Right atrium auricular region (tissue), 2 donors: ENCODE measurements at regions not wholly inside any gene's neighbourhood (a gene's known extent, or its start where the extent isn't known, plus 50 kb on each side); places are given as distances from the start of the nearest gene placed in this dataset.

Source experiments
- DNase-seq: peaks from one replicate; pipeline ENCODE4 v3.0.0-alpha.2; 2019; ENCODE audit warnings: low spot score
- H3K27ac ChIP-seq, 2 donors: fragments of 200-600 bp; sonication (generic); 1 replicate in 1 of 2; 2 replicates in 1 of 2; pipeline ENCODE4 v1.5.1; 2016 to 2019
- H3K27me3 ChIP-seq, 2 donors: fragments of 200-600 bp; sonication (generic); one replicate each; pipeline versions ENCODE4 v1.5.1 to v1.6.0; 2017 to 2019
- H3K36me3 ChIP-seq: fragments of 200-600 bp; sonication (generic); one replicate; pipeline ENCODE4 v1.5.1; 2016
- H3K4me1 ChIP-seq, 2 donors: fragments of 200-600 bp; sonication (generic); one replicate each; pipeline versions ENCODE4 v1.5.1 to v1.6.0; 2017 to 2019
- H3K4me3 ChIP-seq, 2 donors: fragments of 200-600 bp; sonication (generic); 1 replicate in 1 of 2; 2 replicates in 1 of 2; pipeline ENCODE4 v1.5.1; 2017 to 2019; ENCODE audit warnings: mild to moderate bottlenecking in 1 of 2, moderate library complexity in 1 of 2
- H3K9me3 ChIP-seq, 2 donors: fragments of 200-600 bp; sonication (generic); one replicate each; pipeline ENCODE4 v1.5.1; 2019
- TF ChIP-seq, protein P1 (sequence below), 2 donors: fragments of 200-600 bp; sonication (generic); IDR thresholded peaks; one replicate each; pipeline ENCODE4 v1.5.1; 2019; ENCODE audit warnings: antibody characterized with exemption in 2 of 2

DNA sequence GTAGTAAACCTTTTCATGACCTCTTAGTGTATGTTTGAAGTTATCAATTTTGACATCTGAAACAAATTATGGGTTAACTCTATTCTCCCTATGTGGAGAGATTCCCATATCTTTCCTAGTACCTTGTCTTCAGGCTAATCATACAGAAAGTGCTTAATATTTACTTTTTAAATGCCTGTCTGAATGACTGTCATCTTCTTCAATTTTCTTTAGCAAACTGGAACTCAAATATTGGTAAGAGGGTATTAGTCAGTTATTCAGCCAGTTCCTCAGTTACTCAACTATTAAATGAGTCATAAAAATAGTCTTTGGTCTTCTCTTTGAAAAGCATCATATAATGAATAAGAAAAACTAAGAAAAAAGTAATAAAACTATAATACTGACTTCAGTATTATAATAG is 1038.0 kb upstream of the PIK3C3 start:
- no peaks in the 10 kb centered on the region for H3K36me3 ChIP-seq
- no peaks in the 10 kb centered on the region for H3K9me3 ChIP-seq
- H3K27me3 ChIP-seq, result no peaks in the 10 kb centered on the region
- TF ChIP-seq, protein P1, sequence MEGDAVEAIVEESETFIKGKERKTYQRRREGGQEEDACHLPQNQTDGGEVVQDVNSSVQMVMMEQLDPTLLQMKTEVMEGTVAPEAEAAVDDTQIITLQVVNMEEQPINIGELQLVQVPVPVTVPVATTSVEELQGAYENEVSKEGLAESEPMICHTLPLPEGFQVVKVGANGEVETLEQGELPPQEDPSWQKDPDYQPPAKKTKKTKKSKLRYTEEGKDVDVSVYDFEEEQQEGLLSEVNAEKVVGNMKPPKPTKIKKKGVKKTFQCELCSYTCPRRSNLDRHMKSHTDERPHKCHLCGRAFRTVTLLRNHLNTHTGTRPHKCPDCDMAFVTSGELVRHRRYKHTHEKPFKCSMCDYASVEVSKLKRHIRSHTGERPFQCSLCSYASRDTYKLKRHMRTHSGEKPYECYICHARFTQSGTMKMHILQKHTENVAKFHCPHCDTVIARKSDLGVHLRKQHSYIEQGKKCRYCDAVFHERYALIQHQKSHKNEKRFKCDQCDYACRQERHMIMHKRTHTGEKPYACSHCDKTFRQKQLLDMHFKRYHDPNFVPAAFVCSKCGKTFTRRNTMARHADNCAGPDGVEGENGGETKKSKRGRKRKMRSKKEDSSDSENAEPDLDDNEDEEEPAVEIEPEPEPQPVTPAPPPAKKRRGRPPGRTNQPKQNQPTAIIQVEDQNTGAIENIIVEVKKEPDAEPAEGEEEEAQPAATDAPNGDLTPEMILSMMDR (IDR thresholded peaks at IDR 0.05), result no peak
- DNase-seq, result no peak
- no peaks in the 10 kb centered on the region for H3K4me1 ChIP-seq
- H3K4me3 ChIP-seq, result no peak overlapping the region
- no peak overlapping the region for H3K27ac ChIP-seq

DNA sequence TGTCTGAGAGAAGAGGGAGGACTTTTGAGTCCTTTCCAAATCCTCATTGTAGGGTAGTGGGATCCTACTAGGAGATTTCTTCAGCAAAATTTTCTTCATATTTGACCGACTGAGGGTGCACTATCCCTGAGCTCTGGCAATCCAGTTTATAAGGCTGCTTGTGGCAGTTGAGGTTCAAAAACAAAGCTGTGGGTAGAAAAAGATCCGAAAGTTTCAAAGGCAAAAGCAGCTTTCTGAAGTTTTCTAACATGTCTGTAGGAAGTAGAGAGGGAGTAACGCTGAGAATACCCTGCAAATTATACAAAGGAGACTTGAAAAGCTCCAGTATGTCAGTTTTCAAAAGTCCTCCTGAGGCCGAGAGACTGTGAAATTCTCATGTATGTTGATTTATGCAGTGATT is 1039.3 kb upstream of the PIK3C3 start:
- TF ChIP-seq, protein P1 (IDR thresholded peaks at IDR 0.05), result no peak
- Histone ChIP-seq H3K9me3 (no peaks in the 10 kb centered on the region), H3K27ac (no peak overlapping the region), H3K27me3 (no peaks in the 10 kb centered on the region), H3K36me3 (no peaks in the 10 kb centered on the region), H3K4me1 (no peaks in the 10 kb centered on the region), H3K4me3 (no peak overlapping the region)
- DNase-seq, result no peak

- Histone ChIP-seq H3K27me3 (no peaks in the 10 kb centered on the region), H3K36me3 (no peaks in the 10 kb centered on the region), H3K4me1 (no peaks in the 10 kb centered on the region), H3K27ac (no peak overlapping the region), H3K9me3 (no peaks in the 10 kb centered on the region), H3K4me3 (no peak overlapping the region)
- no peak for DNase-seq
- TF ChIP-seq, protein P1 (IDR thresholded peaks at IDR 0.05), result no peak
Observed at GRCh38 chr18:40911582-40912254, 1043.3 kb upstream of the PIK3C3 start.

DNA sequence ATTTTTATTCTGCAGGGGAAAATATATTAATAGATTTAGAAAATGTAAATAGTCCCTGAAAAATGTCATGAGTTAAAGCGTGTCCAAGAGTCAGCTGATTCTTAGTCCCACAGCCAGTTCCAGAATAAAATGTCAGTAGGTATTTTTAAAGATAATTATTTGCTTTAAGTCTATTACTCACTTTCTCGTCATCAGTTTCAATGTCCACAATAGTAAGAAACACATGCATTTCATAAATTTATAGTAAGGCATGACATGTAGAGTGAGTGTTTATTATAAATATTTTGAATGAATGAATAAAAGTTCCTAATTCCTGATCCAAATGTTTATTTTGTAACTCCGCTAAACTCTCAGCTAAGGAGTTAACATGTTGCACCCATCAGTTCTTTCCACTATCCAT is 1044.0 kb upstream of the PIK3C3 start:
- H3K4me1 ChIP-seq, result no peaks in the 10 kb centered on the region
- no peak for DNase-seq
- H3K9me3 ChIP-seq, result no peaks in the 10 kb centered on the region
- no peaks in the 10 kb centered on the region for H3K36me3 ChIP-seq
- TF ChIP-seq, protein P1 (IDR thresholded peaks at IDR 0.05), result no peak
- H3K27ac ChIP-seq, result no peak overlapping the region
- no peaks in the 10 kb centered on the region for H3K27me3 ChIP-seq
- H3K4me3 ChIP-seq, result no peak overlapping the region

DNA sequence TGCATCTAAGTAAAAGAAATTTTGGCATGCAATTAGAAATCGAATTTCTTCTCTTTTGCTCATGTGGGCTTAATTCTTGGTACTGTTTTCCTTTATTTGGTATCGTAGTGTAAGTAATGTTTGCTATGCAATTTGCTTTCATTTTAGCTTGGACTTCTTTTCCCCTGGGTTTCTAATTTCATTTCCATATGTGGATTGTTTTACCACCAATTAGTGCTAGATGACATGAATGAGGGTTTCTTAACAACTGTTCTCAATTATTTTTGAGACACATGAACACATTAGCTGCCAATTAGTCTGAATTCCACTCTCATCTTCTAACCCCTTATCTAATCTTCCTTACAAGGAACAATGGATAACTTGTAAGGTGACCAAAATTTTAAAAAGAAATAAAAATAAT is 1047.2 kb upstream of the PIK3C3 start:
- Histone ChIP-seq H3K27ac (no peak overlapping the region), H3K4me3 (no peak overlapping the region), H3K36me3 (no peaks in the 10 kb centered on the region), H3K27me3 (no peaks in the 10 kb centered on the region), H3K9me3 (no peaks in the 10 kb centered on the region), H3K4me1 (no peaks in the 10 kb centered on the region)
- DNase-seq, result no peak
- TF ChIP-seq, protein P1 (IDR thresholded peaks at IDR 0.05), result no peak

DNA sequence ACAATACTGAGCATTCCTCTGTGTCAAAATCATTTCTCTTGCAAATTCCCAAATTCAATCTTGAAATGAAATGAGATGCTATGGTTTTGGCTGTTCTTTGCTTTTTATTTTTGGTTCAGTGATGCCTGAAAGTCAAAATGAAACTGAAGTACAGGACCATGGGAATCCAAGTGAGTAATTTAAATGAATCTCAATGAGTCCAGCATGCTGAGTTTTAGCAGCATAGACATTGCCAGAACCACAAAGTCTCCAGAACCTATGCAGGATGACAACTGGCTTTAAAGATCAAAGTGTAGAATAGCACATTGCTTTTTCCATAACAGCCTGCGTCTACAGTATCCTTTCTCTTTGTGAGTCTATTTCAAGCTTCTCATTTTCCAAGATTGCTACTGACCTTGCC is 1050.7 kb upstream of the PIK3C3 start:
- Histone ChIP-seq H3K4me1 (no peaks in the 10 kb centered on the region), H3K9me3 (no peaks in the 10 kb centered on the region), H3K36me3 (no peaks in the 10 kb centered on the region), H3K27me3 (no peaks in the 10 kb centered on the region), H3K4me3 (no peak overlapping the region), H3K27ac (no peak overlapping the region)
- TF ChIP-seq, protein P1 (IDR thresholded peaks at IDR 0.05), result no peak
- no peak for DNase-seq
